ENCODE measurements at regions not wholly inside any gene's neighbourhood (a gene's known extent, or its start where the extent isn't known, plus 50 kb on each side); places are given as distances from the start of the nearest gene placed in this dataset.
"Not testable (repeated sequence)": the region's sequence is repeated elsewhere in the genome, so short reads cannot be mapped to it uniquely, and the experiment has no call there.

DNA sequence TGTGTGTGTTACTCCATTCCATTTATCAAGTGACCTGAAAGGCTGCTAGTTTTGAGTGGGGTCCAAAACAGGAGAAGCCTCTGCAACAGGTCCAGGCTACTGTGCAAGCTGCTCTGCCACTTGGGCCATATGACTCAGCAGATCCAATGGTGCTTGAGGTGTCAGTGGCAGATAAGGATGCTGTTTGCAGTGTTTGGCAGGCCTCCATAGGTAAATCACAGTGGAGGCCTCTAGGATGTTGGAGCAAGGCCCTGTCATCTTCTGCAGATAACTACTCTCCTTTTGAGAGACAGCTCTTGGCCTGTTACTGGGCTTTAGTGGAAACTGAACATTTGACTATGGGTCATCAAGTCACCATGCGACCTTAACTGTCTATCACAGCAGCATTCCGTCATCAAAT, 52.3 kb upstream of the SMARCAD1 start:
- not testable (repeated sequence) for TF ChIP-seq POLR2A, POLR2AphosphoS5, EP300 (IDR thresholded peaks at IDR 0.05)
- TF ChIP-seq, protein P1, sequence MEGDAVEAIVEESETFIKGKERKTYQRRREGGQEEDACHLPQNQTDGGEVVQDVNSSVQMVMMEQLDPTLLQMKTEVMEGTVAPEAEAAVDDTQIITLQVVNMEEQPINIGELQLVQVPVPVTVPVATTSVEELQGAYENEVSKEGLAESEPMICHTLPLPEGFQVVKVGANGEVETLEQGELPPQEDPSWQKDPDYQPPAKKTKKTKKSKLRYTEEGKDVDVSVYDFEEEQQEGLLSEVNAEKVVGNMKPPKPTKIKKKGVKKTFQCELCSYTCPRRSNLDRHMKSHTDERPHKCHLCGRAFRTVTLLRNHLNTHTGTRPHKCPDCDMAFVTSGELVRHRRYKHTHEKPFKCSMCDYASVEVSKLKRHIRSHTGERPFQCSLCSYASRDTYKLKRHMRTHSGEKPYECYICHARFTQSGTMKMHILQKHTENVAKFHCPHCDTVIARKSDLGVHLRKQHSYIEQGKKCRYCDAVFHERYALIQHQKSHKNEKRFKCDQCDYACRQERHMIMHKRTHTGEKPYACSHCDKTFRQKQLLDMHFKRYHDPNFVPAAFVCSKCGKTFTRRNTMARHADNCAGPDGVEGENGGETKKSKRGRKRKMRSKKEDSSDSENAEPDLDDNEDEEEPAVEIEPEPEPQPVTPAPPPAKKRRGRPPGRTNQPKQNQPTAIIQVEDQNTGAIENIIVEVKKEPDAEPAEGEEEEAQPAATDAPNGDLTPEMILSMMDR (IDR thresholded peaks at IDR 0.05) = not testable (repeated sequence)
